Prostate gland (tissue), 2 donors: ENCODE measurements at regions not wholly inside any gene's neighbourhood (a gene's known extent, or its start where the extent isn't known, plus 50 kb on each side); places are given as distances from the start of the nearest gene placed in this dataset.

Experiments used
- POLR2A ChIP-seq: fragments of 450-650 bp; IDR thresholded peaks from one replicate; pipeline ENCODE4 v1.6.1; 2016; ENCODE audit warnings: antibody characterized with exemption, mild to moderate bottlenecking
- POLR2AphosphoS5 ChIP-seq: sonication (generic); formaldehyde crosslinking; IDR thresholded peaks from one replicate; pipeline ENCODE4 v1.6.1; 2017; ENCODE audit warnings: antibody characterized with exemption
- TF ChIP-seq, protein P1 (sequence below), 4 experiments: fragments of 200-600 bp in 2 of 4; fragments of 450-650 bp in 2 of 4; sonication (generic) in 2 of 4; IDR thresholded peaks; 1 replicate in 3 of 4; 2 replicates in 1 of 4; pipeline ENCODE4 v1.5.1; 2016 to 2019; ENCODE audit warnings: antibody characterized with exemption in 4 of 4, mild to moderate bottlenecking in 2 of 4, moderate library complexity in 2 of 4

- TF ChIP-seq, protein P1, sequence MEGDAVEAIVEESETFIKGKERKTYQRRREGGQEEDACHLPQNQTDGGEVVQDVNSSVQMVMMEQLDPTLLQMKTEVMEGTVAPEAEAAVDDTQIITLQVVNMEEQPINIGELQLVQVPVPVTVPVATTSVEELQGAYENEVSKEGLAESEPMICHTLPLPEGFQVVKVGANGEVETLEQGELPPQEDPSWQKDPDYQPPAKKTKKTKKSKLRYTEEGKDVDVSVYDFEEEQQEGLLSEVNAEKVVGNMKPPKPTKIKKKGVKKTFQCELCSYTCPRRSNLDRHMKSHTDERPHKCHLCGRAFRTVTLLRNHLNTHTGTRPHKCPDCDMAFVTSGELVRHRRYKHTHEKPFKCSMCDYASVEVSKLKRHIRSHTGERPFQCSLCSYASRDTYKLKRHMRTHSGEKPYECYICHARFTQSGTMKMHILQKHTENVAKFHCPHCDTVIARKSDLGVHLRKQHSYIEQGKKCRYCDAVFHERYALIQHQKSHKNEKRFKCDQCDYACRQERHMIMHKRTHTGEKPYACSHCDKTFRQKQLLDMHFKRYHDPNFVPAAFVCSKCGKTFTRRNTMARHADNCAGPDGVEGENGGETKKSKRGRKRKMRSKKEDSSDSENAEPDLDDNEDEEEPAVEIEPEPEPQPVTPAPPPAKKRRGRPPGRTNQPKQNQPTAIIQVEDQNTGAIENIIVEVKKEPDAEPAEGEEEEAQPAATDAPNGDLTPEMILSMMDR (IDR thresholded peaks at IDR 0.05): no peak
- TF ChIP-seq POLR2AphosphoS5: no peak
- TF ChIP-seq POLR2A: no peak
Observed at GRCh38 chr13:108049211-108049610, 166.1 kb downstream of the LIG4 start.
